ENCODE measurements at regions not wholly inside any gene's neighbourhood (a gene's known extent, or its start where the extent isn't known, plus 50 kb on each side); places are given as distances from the start of the nearest gene placed in this dataset.

GRCh38 chr14:97367278-97367677, 570.1 kb downstream of the VRK1 start:
- DNase-seq = no peak

- DNase-seq = no peak
Observed at GRCh38 chr14:97368049-97368448, 570.9 kb downstream of the VRK1 start.

- DNase-seq = no peak
Observed at GRCh38 chr14:97368900-97369564, 571.9 kb downstream of the VRK1 start.

GRCh38 chr14:97369901-97370300, 572.7 kb downstream of the VRK1 start:
- DNase-seq = no peak

- no peak for DNase-seq
Observed at GRCh38 chr14:97376310-97376709, 579.1 kb downstream of the VRK1 start.

GRCh38 chr14:97377550-97377949, 580.4 kb downstream of the VRK1 start:
- DNase-seq = no peak

GRCh38 chr14:97379091-97379531, 581.9 kb downstream of the VRK1 start:
- no peak for DNase-seq

- no peak for DNase-seq
Observed at GRCh38 chr14:97380539-97380941, 583.4 kb downstream of the VRK1 start.

- no peak for DNase-seq
Observed at GRCh38 chr14:97381309-97381708, 584.1 kb downstream of the VRK1 start.

GRCh38 chr14:97382616-97383226, 585.5 kb downstream of the VRK1 start:
- DNase-seq = no peak

GRCh38 chr14:97385727-97386126, 588.5 kb downstream of the VRK1 start:
- DNase-seq = no peak

GRCh38 chr14:97387252-97387874, 590.2 kb downstream of the VRK1 start:
- DNase-seq = no peak

GRCh38 chr14:97388408-97388807, 591.2 kb downstream of the VRK1 start:
- no peak for DNase-seq

- no peak for DNase-seq
Observed at GRCh38 chr14:97390096-97390724, 593.0 kb downstream of the VRK1 start.

- DNase-seq = no peak
Observed at GRCh38 chr14:97393244-97393643, 596.1 kb downstream of the VRK1 start.

GRCh38 chr14:97395068-97395467, 597.9 kb downstream of the VRK1 start:
- DNase-seq = no peak

GRCh38 chr14:97401714-97402113, 604.5 kb downstream of the VRK1 start:
- DNase-seq = no peak

GRCh38 chr14:97402279-97402678, 605.1 kb downstream of the VRK1 start:
- DNase-seq = no peak

- no peak for DNase-seq
Observed at GRCh38 chr14:97407701-97408407, 610.7 kb downstream of the VRK1 start.

GRCh38 chr14:97408503-97408902, 611.3 kb downstream of the VRK1 start:
- DNase-seq = no peak

GRCh38 chr14:97408937-97409815, 612.0 kb downstream of the VRK1 start:
- DNase-seq = no peak
